HEK293T (cell line): ENCODE measurements at regions not wholly inside any gene's neighbourhood (a gene's known extent, or its start where the extent isn't known, plus 50 kb on each side); places are given as distances from the start of the nearest gene placed in this dataset.

ENCODE experiments used
- ELF4 ChIP-seq: fragments of 450-650 bp; IDR thresholded peaks from 2 replicates; pipeline ENCODE4 v1.6.1; 2017; ENCODE audit warnings: antibody characterized with exemption
- FOXA1 ChIP-seq: fragments of 450-650 bp; IDR thresholded peaks from 2 replicates; pipeline ENCODE4 v1.6.1; 2016; ENCODE audit warnings: mild to moderate bottlenecking
- FOXK2 ChIP-seq: fragments of 450-650 bp; IDR thresholded peaks from 2 replicates; pipeline ENCODE4 v1.6.1; 2016; ENCODE audit warnings: mild to moderate bottlenecking
- FOXM1 ChIP-seq: fragments of 450-650 bp; IDR thresholded peaks from 2 replicates; pipeline ENCODE4 v1.6.1; 2017; ENCODE audit warnings: mild to moderate bottlenecking, borderline replicate concordance
- HDGF ChIP-seq: fragments of 450-650 bp; IDR thresholded peaks from 2 replicates; pipeline ENCODE4 v1.6.1; 2017; ENCODE audit warnings: antibody characterized with exemption, borderline replicate concordance
- L3MBTL2 ChIP-seq: fragments of 450-650 bp; conservative IDR thresholded peaks from 2 replicates; pipeline ENCODE4 v1.6.1; 2016; ENCODE audit warnings: mild to moderate bottlenecking
- SP1 ChIP-seq: fragments of 450-650 bp; IDR thresholded peaks from 2 replicates; pipeline ENCODE4 v1.6.1; 2017
- SUZ12 ChIP-seq: fragments of 450-650 bp; IDR thresholded peaks from 2 replicates; pipeline ENCODE4 v1.6.1; 2016; ENCODE audit warnings: mild to moderate bottlenecking
- ZNF384 ChIP-seq: fragments of 450-650 bp; IDR thresholded peaks from 2 replicates; pipeline ENCODE4 v1.6.1; 2016

GRCh38 chr20:62542862-62543261 lies 67.1 kb upstream of the GATA5 start:
- TF ChIP-seq FOXA1 (no peak), SP1 (no peak), ZNF384 (no peak), FOXM1 (no peak), ELF4 (no peak), FOXK2 (no peak), L3MBTL2 (no peak), HDGF (no peak), SUZ12 (no peak)
